NCI-H2227 treated with DMSO at 0.1 percent for 48 hours (cell line): ENCODE measurements at regions not wholly inside any gene's neighbourhood (a gene's known extent, or its start where the extent isn't known, plus 50 kb on each side); places are given as distances from the start of the nearest gene placed in this dataset.
"Not testable (repeated sequence)": the region's sequence is repeated elsewhere in the genome, so short reads cannot be mapped to it uniquely, and the experiment has no call there.

Experiments
- DNase-seq: peaks from one replicate; lab custom pipeline; 2025; lab: John Stamatoyannopoulos, UW

DNA sequence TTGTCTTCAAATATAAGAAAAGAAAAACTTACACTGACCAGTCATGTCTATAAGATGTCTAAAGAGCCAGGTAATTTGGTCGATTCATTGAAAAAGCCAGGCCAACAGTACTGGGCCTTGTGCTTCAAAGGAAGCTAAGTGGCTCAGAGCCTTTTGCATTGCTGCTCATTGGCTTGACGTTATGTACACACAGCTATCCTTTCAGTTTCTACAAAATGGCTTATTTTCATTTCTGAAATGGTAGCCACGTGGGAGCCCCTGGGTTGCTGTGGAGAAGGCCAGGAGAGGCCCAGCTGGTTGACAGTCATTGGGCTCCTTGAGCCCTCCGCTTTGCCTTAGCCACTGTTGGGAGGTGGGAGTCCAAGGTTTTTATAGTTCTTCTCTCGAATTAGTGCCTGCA lies 199.1 kb upstream of the CXorf66 start:
- peak; percentile 70 for DNase-seq

DNA sequence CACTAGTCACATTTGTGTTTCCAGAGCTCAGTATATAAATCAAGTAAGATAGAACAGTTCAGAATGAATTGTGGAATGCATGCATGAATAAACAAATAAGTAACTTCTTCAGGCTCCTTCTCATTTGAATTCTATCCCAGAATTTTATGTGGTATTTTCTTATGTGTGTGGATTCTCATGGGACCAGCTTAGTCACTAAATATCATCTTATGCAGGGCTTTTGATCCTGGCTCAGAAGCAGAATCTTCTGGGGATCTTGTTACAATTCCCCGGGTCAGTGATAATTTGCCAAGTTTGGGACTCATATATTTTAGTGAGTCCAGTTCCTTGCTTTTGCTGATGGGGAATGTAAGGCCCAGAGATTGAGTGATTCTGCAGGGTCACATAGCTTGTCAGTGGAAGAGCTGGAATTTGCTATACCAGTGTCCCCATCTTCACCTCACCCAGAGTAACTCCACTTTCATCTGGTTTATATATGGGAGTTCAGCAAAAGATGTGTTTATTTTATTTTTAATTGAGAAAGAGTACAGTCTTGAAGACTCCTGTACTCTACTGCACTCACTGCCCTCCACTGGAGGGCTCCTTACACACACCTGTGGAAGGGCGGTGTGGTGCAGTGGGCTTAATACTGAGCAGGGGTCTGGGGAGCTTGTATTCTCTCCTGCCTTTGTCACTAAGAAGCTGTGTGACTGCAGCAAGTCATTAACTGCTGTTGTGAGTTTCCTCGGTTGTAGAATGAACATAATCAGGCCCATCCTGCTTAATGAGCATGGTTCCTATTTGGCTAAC lies 198.2 kb upstream of the CXorf66 start:
- no peak for DNase-seq

DNA sequence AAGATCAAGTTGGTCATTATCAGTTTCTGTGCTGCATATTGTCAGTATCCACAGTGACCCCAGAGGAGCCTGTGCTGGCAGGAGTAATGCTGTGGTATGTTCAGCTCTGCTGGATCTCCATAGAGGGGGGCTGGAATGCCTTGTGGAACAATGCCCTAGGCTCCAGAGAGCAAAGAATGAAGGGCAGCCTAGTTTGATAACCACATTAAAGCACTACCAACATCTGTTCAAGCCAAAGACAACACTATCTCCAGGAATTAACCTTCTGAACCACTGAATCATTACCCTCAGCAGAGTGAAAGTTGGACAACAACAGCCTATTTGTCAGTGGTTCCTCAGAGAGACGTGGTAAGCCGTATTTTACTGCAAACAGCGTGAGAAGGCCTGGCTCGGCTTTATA lies 192.3 kb upstream of the CXorf66 start:
- no peak for DNase-seq

DNA sequence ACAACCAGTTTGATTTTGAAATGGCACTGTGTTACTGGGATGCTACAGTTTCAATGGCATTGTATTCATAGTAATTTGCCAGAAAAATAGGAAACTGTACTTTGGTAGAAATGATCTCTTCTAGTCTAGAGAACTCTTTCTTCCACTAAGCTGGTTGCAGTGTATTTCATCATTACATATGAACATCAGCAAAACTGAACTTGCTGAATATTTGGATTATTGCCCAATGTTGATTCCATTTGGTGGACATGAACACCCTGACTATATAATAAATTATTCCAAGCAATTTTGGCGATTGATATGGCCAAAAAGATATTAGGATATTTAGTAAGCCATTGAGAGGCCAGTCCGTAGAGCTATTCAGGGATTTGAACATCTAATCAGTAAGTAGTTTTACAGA lies 191.8 kb upstream of the CXorf66 start:
- DNase-seq, result no peak

DNA sequence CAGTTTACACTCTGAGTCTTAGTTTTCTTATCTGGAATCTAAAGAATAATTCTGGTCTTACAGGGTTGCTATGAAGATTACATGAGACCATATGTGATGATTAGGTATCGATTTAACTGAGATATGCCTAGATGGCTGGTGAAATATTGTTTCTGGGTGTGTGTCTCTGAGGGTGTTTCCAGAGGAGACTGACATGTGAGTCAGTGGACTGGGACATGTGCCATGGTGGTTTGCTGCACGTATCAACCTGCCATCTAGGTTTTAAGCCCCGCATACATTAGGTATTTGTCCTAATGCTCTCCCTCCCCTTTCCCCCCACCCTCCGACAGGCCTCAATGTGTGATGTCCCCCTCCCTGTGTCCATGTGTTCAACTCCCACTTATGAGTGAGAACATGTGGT lies 186.0 kb upstream of the CXorf66 start:
- DNase-seq, result no peak

DNA sequence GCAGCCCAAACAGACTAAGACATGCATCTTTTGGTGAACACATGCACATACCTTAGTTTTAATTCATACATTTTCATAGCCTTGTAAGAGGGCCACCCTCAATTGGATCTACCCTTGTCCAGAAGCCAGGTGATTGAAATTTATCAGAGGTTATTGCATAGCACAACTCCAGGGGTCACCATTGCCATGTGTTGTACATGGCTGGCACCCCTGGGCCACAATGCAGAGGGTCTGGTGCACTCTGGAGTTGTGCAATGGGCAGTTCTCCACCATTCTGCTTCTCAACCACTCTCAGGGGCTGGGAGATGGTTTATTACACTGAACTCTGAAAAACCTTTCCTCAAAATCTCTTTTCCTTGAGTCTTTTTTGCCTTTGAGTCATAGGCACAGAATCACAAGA lies 184.4 kb upstream of the CXorf66 start:
- DNase-seq, result no peak

DNA sequence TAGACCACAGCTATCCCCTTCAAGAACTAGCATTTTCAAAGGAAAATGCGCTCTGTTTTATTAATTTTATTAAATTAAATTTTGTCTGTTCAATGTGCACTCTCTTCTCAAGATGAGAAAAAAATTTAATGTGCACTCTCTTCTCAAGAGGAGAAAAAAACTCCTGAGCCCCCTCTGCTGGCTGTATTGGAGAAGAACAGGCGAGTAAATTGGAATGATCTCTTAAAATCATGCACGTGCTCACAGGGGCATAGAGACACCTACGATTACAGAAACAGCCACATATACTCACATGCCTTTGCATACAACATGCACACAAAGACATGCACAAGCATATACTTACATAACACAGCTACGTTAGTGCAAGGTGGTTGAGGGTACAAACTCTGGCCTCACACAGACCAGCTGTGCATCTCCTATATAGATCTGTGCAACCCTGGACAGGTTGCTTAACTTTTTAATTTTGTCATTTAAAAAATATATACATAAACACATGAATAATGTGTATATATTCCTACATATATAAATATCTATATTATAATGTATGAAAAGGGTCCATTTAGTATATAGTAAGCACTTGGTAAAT lies 176.2 kb upstream of the CXorf66 start:
- peak; percentile 7 for DNase-seq

DNA sequence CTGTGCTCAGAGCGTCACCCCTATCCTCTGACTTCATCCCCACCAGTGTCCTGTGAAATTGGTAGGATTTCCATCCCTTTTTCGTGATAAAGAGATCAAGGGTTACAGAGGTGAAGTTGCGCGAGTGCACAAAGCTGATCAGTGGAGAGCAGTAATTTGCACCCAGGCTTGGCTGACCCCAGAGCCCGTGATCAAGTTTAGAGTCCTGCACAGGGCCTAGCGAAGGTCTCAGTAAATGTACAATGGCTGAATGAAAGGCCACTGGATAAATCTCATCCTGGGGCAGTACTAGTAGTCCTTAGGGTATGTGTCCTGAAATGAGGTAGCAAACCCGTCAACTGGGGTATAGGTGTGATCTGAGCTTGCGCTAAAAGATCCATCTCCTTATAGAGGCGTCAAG lies 173.2 kb upstream of the CXorf66 start:
- not testable (repeated sequence) for DNase-seq

DNA sequence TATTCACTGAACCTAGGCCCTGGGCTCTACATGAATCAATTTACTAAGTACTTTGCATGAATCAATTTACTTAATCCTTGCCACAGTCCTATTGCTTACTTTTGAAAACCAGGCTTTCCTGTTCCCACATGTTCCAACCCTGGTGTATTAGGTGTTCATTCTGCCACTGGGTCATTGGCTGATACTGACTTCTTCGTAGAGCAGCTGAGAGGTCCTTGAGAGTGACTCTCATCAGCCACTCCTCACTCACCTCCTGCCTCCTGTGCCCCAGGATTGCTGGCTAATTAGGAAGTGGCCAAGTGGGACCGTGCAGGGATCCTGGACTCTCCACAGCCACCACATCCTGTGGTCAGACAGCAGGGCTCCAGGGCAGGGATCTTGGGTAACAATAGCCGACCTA lies 172.7 kb upstream of the CXorf66 start:
- not testable (repeated sequence) for DNase-seq

DNA sequence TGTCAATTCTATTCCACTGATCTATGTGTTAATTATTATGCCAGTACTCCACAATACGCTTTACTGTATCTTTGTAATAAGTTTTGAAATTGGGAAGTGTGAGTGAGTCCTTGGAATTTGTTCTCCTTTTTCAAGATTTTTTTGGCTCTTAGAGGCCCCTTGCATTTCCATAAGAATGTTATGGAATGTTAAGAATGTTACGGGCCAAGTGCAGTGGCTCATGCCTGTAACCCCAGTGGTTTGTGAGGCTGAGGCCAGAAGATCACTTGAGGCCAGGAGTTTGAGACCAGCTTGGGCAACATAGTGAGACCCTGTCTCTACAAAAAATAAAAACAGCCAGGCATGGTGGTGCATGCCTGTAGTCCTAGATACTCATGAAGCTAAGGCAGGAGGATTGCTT lies 167.6 kb upstream of the CXorf66 start:
- no peak for DNase-seq

DNA sequence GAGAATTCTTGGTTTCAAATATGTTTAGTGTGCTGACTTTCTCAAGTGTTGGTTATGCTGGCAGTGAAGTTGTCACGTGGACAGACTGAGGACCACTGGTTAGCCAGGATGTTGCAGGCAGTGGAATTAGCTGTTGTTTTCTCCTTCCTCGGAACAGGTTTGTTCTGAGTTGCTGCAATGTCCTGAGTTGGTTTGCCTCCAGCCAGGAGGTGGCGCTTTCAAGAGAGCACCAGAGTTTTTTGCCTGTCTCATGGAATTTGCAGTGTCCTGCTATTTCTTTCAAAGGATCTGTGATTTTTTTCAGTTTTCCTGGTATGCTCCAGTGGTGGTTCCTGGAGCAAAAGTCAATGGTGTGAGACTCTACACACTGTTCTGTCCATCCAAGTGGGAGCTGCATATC lies 158.1 kb upstream of the CXorf66 start:
- DNase-seq, result no peak

DNA sequence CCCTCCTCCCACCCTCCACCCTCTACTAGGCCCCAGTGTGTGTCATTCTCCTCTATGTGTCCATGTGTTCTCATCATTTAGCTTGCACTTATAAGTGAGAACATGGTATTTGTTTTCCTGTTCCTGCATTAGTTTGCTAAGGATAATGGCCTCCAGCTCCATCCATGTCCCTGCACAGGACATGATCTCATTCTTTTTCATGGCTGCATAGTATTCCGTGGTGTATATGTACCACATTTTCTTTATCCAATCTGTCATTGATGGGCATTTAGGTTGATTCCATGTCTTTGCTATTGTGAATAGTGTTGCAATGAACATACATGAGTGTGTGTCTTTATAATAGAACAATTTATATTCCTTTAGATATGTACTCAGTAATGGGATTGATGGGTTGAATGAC lies 148.7 kb upstream of the CXorf66 start:
- not testable (repeated sequence) for DNase-seq

DNA sequence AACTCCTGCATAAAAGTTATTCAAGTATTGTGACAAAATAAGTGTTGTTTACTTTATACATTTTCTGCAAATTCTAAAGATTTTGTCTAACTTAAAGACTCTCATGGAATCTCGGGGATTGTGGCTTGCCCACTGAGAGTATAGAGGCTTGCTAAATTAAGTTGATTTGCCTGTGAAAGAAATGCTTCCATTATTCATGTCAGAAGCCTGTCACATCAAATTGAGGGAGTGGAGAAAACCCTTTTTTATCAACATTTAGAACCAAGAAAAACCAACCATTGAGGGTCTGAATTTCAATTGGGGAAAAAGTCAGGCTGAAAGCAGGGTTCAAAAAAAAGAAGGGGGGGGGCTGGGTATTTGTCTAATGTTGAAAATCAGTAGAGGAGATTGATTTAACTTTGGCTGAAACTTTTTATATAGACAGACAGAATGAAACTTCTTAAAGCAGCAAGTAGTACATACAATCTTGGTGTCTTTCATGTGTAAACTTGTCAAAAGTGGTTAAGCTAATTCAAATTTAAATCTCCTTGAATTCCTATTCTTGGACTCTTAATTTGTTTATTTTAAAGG lies 144.8 kb upstream of the CXorf66 start:
- no peak for DNase-seq

DNA sequence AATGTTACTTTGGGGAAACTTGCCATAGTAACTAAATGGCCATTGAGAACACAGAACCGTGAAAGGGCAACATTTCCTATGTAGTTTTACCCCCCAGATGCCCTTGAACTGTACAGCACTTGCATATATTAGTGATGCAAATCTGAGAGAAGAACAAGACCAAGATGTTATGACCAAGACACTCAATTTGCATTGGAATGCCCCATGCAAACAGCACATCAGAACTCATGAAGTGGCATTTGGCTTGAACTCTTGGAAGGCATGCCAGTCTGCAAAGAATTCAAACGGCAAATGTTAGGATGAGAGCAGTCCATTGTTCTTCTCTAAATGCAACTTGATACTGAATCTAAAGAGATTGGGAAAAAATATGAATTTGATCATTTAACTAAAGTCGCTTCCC lies 139.4 kb upstream of the CXorf66 start:
- no peak for DNase-seq

DNA sequence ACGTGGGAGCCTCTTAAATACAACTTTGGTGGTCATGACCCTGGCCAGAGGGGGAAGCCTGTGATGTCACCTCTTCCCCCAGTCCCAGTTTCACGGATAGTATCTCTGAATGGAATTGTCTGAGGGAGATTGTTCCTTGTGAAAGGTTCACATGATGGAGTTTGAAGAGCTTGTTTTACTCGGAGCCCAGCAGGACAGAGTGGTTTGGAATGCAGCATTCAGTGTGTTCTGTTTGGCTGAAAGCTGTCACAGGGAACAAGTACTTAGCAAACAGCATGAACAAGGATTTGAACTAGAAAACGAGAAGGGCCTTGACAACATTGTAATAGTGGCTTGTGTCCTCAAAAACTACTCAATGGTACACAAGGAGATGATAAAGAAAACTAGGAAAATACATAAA lies 133.9 kb upstream of the CXorf66 start:
- no peak for DNase-seq

DNA sequence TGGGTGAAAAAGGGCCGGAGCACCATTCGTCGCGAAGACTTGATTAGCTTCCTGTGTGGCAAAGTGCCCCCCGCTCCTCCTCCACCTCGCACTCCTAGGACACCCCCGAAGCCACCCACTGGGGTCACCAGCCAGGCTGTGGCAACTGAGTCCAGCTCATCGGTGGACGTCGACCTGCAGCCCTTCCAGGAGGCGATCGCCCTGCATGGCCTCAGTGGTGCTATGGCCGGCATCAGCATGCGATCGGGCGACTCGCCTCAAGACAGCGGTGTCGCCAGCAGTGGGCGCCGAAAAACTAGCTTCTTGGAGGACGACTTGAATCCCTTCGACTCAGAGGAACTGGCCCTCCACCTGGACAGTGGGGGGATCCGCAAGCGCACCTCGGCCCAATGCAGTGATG lies 126.8 kb upstream of the CXorf66 start:
- DNase-seq, result no peak

DNA sequence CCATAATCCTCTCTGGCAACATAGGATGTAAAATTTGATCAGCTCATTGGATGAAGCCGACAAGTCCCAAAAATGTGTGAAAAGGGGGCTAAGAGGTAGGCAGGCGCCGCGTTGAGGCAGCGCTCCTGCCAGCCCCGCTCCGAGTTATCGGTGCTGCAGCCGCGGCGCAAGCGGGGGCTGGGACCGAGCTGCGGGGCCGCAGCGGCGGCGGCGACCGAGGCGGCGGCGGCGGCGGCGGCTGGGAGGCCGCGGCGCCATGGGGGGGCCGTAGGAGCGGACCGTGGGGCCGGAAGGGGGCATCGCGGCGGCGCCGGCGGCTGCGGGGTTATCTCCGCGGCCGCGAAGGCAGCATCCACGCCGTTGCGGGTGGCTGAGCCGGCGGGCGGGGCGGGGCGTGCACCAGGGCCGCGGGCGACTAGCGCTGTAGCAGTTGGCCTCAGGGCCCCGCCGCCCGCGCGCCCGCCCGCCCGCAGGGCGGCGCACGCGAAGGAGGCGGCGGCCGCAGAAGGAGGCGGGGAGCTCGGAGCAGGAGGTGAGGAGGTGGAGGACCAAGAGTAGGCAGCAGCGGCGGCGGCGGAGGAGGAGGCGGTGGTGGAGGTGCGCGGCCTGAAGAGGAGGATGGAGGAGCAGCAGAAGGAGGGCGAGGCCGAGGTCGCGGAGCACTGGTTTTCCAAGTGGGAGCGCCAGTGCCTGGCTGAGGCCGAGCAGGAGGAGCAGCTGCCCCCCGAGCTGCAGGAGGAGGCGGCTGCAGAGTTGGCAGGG lies 126.0 kb upstream of the CXorf66 start:
- peak; percentile 9 for DNase-seq

DNA sequence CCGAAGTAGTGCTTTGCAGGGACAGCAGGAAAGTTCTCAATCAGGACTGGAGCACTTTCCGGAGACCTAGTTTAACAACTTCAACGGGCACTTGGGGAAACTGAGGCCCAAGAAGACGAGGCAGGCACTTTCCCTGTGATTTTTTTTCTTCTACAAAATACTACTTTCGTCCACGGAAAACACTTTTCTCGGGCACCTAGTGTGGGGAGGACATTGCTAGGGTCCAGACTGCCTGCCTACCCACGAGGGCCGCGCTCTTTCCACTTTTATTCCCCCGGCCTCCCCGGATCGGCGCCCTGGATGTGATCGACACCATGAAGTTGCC lies 125.4 kb upstream of the CXorf66 start:
- DNase-seq, result no peak

DNA sequence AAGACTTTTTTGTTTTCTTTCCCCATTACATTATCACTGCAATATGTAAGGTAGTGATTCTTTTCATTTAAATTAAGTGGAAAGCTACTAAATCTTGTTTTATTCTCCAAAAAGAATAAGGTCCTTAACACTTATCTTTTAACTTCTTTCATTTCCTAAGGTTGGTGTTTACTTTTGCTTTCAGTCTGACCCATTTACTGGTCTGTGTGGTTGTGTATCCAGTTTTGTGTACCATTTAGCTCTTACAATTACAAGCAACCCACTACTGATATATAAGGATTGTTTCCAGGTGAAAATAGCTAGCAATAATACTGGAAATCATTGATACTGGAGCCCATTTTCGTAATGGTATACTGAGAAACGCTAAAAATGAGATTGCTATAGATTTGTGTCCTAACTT lies 123.1 kb upstream of the CXorf66 start:
- no peak for DNase-seq

DNA sequence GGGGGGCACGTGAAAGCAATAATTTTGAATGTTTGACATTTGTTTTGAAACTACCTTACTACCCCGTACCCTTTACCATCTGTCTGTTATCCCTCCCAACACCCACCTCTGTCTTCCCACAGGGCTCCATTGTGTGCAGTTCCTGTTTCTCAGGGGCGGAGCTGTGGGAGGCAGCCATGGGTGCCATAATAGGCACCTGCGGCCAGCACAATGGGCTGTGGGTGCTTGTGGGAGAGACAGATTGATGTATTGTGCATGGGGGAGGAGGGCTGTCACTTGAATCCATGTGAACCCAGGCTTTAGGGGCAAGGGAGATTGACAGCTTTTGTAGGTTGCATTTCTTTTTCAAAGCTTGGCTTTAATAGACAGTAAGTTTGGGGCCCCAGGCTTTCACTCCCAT lies 122.6 kb upstream of the CXorf66 start:
- DNase-seq, result no peak

DNA sequence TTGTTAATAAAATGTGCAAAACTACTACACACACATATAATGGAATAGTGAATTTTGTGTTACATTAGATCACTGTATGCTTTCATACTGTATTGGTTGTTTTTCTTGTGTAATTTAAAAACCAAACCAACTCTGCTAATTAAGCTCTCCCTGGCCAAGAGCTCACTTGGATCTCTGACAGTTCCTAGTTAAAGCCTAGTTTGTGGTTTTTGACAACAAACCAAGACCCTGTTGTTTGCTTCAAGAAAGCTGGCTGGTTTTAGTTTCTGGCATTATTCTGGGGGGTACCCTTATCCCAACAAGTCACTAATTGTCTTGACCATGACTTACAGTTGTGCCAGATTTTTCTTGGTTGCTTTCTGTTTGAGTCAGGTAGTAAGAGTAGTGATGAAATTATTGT lies 121.4 kb upstream of the CXorf66 start:
- no peak for DNase-seq

DNA sequence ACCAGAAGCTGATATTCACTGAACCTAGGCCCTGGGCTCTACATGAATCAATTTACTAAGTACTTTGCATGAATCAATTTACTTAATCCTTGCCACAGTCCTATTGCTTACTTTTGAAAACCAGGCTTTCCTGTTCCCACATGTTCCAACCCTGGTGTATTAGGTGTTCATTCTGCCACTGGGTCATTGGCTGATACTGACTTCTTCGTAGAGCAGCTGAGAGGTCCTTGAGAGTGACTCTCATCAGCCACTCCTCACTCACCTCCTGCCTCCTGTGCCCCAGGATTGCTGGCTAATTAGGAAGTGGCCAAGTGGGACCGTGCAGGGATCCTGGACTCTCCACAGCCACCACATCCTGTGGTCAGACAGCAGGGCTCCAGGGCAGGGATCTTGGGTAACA lies 109.5 kb upstream of the CXorf66 start:
- not testable (repeated sequence) for DNase-seq

DNA sequence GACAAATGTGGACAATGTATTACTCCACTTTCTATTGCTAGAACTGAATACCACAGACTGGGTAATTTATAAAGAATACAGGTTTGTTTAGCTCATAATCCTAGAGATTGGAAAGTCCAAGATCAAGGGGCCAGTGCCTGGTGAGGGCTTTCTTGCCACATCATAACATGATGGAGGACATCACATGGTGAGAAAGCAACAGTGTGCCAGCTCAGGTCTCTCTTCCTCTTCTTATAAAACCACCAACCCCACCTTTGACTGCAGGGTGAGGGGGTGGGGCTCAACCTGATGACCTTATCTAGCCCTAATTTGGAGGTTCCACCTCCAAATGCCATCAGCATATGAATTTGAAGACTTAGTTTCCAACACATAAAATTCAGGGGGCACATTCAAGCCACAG lies 105.7 kb upstream of the CXorf66 start:
- no peak for DNase-seq
